Endometrial microvascular endothelial cells (primary cell): ENCODE measurements at regions not wholly inside any gene's neighbourhood (a gene's known extent, or its start where the extent isn't known, plus 50 kb on each side); places are given as distances from the start of the nearest gene placed in this dataset.

Source experiments
- in situ Hi-C: cut with HindIII; loops from 2 replicates; pipeline ENCODE4 v1.10.0; 2017; ENCODE audit warnings: low sequenced_read_pairs, low pct_unique_long_range_greater_than_20kb; ENCODE audit errors: inconsistent ontology term

DNA sequence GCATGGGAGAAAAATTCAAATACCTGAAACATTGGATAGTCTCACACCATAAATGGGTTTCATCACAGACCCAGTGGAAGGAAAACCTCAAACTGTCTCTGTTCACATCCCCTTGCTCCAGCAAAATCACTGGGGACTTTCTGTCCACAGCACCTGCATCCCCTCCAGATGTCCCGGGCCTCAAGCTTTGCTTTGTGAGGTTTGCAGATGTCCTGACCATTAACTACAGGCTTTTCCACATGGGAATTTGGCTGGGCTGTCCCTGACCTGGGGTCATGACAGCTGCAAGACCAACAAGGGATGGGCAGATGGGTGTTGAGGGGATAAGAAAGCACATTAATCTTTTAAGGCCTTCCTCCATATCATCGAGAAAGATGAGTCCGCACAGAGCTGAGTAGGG is 427.9 kb downstream of the TXNL1 start:
- in situ Hi-C loops = loop anchor here (10.0 kb wide), 1 partner anchor 1216 kb away; no protein-coding TSS in a partner anchor

DNA sequence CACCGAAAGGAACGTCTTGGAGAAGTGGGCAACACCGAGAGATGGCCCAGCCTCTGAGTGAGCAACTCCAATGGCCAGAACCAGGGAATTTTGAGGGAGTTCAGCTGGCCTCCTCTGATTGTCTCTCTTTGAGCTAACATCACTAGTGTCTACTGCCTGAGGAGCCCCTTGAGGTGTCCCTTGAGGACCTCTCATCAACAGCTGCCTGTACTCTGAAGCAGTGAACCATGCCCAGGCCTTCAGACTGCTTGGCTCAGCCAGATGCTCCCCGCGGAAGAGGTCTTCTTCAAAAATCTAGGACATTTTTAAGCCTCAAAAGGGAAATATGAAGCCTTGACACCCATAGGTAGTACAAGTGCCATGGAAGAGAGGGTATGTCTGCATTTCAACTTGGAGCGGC is 430.4 kb downstream of the TXNL1 start:
- in situ Hi-C loops = no loop called here

DNA sequence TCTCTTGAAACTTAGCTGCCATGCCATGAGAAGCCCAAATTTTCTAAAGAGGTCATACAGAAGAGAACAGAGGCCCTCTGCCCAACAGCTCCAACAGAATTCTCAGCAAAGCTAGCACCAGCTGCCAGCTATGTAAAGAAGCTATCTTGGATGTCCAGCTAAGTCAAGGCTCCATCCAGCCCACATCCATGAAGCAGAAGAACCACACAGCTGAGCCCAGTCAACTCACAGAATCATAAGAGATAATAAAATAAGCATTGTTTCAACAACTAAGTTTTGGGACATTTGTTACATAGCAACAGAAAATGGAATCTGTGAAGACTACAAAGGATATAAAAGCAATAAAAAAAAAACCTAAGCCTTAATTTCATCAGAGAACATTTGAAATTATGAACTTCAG is 434.3 kb downstream of the TXNL1 start:
- in situ Hi-C loops = no loop called here

DNA sequence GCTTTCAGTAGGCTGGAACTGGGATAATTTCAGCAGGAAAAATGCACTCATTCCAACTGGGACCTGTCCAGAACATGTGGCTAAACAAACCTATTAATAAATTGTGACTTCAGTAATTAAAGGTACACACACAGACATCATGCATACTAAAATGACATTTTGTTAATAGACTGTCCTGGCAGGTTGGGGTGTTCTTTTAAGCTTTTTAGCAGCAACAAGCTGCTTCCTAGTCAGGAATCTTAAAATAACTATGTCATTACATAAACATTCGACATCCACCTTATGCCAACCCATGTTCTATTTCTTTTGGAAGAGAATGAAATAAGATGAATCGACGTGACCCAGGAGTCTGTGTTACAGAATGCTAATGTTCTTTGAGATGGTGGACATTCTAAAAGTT is 435.7 kb downstream of the TXNL1 start:
- in situ Hi-C loops = no loop called here

DNA sequence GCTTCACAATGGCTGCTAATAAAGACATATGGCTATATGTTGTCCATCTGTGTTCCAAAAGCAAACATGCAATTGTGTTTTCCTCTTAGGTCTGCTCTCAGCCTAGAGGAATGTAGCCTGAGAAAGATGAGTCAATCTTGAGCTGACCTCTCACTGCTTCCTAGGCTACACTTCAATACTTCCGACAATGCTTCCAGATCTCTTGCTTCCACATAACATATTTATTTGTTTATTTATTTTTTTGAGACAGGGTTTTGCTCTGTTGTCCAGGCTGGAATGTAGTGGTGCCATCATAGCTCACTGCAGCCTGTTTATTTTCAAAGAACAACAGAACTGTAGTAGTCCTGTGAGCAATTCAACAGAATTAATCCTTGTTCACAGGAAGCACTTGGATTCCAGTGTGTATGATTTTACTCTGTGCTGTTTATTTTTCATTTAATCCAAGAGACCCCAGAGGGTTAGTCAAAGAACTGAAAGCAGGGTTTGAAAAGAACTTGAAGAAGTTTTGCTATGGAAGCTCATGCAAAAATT is 437.9 kb downstream of the TXNL1 start:
- in situ Hi-C loops = no loop called here

DNA sequence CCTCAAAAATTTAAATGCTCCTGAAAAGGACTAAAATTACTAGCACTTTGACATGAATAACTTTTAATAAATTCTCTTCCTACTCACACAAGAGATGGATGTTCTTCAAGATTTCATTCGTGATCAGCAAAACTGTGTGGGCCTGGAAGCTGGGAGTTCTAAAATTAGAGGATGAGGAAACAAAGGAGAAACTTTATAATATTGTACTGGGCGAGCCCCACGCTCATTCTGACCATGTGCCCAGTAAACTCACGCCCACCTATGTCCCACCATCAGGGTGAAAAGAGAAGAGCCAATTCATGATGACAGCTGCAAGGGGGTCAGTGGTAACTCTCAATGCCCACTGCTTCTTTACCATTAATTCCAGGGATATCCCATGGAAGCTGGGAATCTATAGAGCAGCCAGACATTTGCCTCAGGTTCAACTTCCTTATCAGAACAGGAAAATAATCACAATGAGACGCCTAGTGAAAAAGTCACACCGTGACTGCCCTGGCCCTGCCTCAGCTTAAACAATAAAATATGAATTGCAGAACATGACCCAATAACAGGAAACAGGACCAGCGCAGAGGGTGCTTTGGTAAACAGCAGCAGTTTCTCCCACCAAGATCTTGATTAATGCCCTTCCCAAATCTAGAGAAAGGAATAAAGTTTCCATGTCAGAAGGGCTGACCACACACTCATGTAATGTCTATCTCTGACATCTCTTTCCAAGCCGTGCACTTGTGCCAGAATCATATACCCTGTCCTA is 438.6 kb downstream of the TXNL1 start:
- in situ Hi-C loops = no loop called here

DNA sequence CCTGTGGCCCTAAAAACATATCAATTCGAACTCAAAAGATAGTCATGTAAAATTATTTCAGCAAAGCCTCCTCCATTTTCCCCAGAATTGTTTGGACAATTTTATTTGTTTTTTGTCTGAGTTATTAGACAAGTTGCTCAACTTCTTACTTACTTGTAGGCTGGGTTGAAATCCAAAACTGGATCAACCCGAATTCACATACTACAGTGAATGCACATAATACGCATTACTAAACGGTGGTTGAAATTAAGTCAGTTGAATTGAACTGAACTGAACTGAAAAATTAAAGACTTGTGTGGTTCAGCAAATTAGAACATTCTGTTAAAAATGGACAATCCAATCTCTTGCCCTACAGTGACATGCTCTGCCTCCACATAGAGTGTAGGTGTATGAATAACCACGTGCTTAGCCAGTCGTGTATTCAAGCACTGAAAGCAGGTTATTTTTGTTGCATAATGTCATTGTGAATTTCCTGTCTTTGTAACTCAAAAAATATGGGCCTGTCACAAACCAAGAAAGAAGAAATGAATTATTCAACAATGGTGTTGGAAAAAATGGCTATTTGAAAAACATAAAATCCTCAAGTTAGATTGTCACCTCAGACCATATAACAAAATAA is 441.0 kb downstream of the TXNL1 start:
- in situ Hi-C loops = no loop called here

DNA sequence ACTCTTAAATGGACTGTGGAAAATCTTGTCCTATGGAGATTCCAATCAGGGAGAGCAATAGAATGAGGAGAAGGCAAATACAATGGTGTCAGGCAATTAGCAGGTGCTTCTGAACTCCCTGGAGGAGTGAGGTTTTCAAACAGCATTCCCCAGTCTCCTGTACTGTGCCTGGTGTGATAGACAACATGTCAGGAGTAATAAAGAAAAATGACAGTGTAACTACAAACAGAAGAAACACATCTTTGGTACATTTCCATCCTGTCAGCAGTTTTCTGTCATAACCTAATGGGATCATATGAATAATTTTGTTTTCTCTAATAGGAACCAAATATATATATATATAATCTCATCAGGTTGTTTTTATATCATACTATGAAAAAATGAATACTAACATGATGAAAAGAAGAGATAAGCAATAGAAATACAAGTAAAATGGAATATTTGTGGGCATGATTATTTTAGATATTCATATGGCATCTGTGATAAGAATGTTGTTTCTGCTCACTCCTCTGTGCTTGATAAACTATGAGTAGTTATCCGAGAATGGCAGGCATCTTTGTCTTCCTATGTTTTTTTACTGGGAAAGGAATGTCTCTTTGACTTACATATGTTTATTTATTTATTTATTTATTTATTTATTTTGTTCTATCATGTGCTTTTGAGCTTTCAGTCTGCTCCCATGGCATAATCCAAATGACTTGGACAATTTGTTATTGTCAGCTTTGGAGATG is 441.7 kb downstream of the TXNL1 start:
- in situ Hi-C loops = no loop called here

DNA sequence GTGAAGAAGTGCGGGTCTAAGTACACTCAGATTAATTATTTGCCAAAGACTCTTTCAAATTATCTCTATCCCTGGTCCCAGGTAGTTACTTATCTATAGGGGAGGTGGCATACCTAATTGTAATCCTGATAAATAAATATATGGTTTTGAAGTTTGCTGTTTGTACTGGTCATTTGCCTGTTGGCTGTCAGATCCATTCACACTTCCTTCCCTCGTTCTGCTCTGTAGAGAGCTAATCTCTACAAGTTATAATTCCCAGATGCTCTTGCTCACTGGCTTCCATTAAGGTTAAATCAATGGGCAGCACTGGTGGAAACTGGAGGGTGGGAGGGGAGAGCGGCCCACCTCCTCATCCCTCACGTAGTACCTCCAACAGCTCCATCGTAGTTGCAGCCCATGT is 447.1 kb downstream of the TXNL1 start:
- in situ Hi-C loops = no loop called here

DNA sequence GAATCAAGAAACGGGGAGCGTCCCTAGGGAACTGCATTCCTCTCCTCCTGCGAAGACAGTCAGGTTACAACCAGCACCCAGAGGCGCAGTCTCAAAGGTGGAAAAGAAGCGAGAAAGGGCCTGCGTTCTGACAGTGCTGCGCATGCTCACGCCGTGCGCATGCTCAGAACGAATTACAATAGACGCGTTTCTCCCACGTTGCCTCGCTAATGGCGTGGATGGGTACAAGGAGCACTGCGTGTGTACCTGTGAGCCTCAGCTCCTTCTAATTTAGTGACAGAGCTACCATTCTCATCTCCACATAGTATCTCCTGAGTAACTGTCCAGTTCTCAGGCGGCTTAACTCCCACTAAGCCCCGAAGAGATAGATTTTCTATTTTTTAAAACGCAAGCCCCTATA is 448.8 kb downstream of the TXNL1 start:
- in situ Hi-C loops = no loop called here

DNA sequence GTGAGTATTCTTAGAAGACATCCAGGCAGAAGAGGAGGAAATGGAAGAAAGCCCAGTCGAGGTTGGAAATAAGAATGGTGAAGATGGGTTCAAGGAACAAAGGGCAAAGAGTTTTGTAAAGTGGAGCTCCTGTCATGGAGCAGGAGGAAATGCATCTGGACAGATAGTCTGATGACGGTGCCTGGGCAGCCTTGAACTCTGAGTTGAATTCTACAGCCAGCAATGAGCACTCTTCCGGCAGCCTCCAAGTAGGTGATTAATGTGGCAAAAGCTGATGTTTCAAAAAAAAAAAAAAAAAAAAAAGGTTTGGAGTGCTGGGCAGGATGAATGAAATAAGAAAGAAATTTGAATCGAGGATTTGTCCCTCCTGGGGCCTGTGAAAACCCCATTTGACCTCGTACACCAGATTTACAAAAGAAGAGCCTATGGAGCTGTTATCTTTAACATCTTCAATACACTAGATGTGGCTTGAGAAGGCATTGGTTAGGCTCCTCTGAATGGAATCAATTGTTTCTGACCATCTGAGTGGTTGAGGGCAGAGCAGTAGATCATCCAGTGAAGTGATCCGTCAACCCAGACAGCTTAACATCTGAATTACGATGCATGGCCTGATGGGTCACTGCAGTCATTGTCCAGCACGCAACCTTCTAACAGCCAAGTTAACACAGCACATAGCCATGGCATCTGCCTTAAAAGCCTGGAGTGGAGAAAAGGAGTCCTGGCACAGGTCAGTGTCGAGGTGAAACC is 449.7 kb downstream of the TXNL1 start:
- in situ Hi-C loops = no loop called here

DNA sequence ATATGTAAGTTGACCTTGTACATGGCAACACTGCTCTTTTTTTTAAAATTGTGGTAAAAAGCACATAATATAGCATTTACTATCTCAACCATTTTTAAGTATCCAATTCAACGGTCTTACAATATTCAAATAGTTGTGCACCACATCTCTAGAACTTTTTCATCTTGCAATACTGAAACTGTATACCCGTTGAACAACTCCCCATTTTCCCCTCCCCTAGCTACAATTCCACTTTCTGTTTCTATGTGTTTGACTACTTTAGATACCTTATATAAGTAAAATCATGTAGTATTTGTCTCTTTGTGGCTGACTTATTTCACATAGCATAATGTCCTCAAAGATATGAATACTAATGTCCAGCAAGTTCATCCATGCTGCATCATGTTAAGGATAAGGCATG is 452.1 kb downstream of the TXNL1 start:
- in situ Hi-C loops = no loop called here

DNA sequence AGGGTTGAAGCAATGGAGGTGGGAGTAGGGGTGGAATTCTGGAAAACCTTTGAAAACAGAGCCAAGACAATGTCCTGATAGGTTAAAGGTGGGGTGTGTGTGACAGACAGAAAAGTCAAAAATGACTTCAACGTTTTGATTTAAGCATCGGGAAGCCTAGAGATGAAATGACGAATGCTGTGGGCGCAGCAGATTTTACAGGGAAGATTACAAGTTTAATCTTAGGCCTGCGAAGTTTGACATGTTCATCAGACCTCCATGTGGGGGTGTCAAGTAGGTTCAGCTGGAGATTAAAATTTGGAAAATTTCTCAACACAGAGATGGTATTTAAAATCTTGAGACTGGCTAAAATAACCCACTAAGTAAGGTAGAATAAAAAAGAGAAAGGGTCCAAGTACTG is 453.3 kb downstream of the TXNL1 start:
- in situ Hi-C loops = no loop called here

DNA sequence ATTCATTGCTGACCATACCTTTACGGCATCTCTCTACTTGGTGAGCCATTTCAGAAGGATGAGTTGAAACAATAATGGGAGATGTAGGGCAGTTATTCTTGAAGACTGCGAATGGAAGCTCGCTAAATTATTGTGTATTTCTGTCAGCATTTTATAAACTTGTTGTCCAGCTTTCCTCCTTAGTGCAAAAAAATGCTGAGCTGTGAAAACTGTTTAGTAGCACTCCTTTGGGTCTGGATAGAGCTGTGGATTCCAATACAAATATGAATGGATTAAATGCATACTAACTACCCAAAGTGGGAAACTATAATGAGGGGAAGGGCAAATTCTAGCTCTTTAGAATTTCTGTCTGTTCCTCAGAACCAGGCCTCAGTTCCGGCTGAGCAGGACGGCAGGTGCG is 461.6 kb downstream of the TXNL1 start:
- in situ Hi-C loops = no loop called here

DNA sequence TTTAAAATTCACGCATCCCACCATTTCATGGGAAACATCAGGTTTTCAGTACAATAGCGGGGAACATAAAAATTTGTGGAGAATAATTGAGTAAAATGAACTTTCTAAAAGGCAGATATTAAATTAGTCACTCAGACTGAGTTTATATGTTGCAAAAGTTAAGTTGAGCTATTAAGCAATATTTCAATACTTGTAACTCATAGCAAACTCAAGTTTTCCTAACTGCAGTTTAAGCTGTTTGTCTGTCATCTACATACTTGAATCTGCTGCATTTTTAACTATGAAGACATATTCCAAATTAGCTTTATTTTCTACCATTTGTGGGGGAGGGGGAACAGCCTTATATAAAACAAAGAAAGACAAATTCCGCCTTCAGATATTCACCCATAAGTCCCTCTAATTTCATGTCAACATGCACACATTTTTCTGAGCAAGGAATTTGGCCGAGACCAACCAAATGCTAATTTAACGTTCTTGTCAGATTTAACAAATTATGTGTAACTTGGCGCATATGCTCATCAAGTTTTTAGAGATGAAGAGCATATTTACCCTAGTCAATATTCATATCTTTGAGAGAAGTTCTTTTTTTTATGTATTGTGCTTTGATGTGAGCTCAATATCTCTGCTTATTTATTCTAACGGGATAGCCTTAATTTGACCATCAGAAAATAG is 462.9 kb downstream of the TXNL1 start:
- in situ Hi-C loops = no loop called here

DNA sequence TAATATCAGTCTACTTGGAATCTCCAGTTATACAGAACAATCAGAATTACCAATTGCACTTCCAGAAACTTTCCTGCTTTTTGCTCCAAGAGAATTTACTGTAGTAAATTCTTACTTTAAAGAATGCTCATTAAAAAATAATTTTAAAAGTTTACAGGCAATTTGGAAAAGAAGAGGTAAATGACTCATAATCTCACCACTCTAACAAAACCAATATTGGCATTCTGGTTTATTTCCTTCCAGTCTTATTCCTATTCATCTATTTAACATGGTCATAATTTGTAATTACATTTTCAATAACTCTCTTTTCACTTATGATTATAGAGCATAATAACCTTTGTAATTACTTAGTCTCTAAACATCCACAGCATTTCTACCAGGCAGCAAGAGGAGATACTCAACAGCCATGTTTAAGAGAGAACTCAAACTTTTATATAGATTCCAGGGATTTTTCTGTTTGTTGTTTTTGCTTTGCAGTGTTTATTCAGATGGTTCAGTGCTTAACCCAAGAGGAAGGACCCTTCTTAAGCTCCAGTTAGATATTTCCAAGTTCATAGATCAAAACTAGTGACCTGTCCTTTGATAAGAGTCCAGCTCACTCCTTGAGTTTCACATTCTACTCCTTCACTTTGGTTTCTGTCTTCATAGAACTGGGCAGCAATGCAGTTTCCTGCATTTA is 464.7 kb downstream of the TXNL1 start:
- in situ Hi-C loops = no loop called here

DNA sequence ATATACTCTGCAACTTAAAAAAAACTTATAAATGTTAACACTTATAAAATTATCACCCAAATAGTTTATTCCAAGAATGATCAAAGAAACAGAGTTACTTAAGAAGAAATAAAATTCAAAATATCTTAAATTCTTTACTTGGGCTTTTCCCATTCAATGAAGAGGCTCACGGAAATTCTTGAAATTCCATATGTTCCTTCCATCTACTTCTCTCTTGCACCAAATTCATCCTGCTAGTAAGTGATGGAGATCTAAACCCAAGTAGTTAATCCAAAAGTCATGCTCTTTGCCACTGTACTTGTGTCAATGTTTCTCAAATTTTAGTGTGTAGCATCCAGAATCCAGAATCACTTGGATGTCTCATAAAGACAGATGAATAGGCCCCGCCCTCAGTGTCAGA is 465.9 kb downstream of the TXNL1 start:
- in situ Hi-C loops = no loop called here

DNA sequence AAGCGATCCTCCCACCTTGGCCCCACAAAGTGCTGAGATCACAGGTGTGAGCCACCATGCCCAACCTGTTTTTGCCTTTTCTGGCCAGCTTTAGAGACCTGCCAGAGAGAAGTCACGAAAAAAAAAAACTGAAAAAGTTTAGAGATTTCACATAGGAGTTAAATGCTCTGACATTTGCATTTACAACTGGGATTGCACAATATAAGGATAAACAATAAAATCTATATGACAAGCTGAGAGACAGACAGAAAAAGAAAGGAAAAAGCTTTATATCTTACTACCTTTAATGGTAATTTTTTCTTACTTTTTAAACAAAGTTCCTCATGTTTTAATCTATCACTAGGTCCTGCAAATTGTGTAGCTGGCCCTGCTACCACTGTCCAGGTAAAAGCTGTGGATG is 466.5 kb downstream of the TXNL1 start:
- in situ Hi-C loops = no loop called here
